ENCODE measurements at regions not wholly inside any gene's neighbourhood (a gene's known extent, or its start where the extent isn't known, plus 50 kb on each side); places are given as distances from the start of the nearest gene placed in this dataset.

GRCh38 chr16:50437769-50438437 is 69.1 kb upstream of the BRD7 start:
- Histone ChIP-seq H2AFZ (ENCODE audit: low read depth, low read length) (no peak overlapping the region), H3K36me3 (ENCODE audit: control insufficient read depth in 2 of 2, extremely low read depth in 1 of 2, insufficient read depth in 2 of 2, low read length in 2 of 2) (no peaks in the 10 kb centered on the region), H3K4me3 (replicated peaks in 1 of 3; ENCODE audit: insufficient read depth in 1 of 3, low read depth in 1 of 3, low read length in 3 of 3) (no peak overlapping the region), H3K9ac (replicated peaks; ENCODE audit: extremely low read depth, insufficient read depth, low read length) (no peak overlapping the region), H4K20me1 (replicated peaks; ENCODE audit: control insufficient read depth, extremely low read depth, insufficient read depth, low read length) (no peaks in the 10 kb centered on the region), H3K79me2 (ENCODE audit: control insufficient read depth, insufficient read depth, low read length) (no peaks in the 10 kb centered on the region), H3K9me1 (replicated peaks; ENCODE audit: control insufficient read depth, extremely low read depth, insufficient read depth, low read length) (no peaks in the 10 kb centered on the region), H3K4me2 (ENCODE audit: insufficient read depth, low read length) (no peak overlapping the region), H3K4me1 (ENCODE audit: control insufficient read depth, extremely low read depth, insufficient read depth, low read length) (no peaks in the 10 kb centered on the region), H3K27ac (ENCODE audit: insufficient read depth, low read depth, low read length) (no peak overlapping the region), H3K27me3 (ENCODE audit: control insufficient read depth in 2 of 2, insufficient read depth in 2 of 2, low read length in 2 of 2) (no peaks in the 10 kb centered on the region), H3K9me3 (replicated peaks; ENCODE audit: control insufficient read depth, insufficient read depth, low read length) (peaks cover 2% of the 10 kb centered on the region)
- DNase-seq (ENCODE audit: low read depth, low spot score) (no peak), FAIRE-seq (no peak)
- dilution Hi-C loops (cut with MboI; ENCODE audit: extremely low pct_ligation_motif_present, low sequenced_read_pairs), result no loop called here
- BruUV-seq (replicated peaks), result no TSS peak
- ChIA-PET CTCF (no interaction called here), POLR2A (no interaction called here)
- intact Hi-C loops (cut with micrococcal nuclease), result no loop called here
- TF ChIP-seq POLR2AphosphoS5 (IDR thresholded peaks at IDR 0.05; ENCODE audit: insufficient read depth, low read depth, low read length), result no peak
- TF ChIP-seq FOS (IDR thresholded peaks at IDR 0.05; ENCODE audit: borderline replicate concordance, insufficient read depth, low read length), result no peak
- TF ChIP-seq JUN (IDR thresholded peaks at IDR 0.05; ENCODE audit: borderline replicate concordance, insufficient read depth, insufficient read length, low read depth), result no peak
- TF ChIP-seq GATA2 (IDR thresholded peaks at IDR 0.05; ENCODE audit: insufficient read depth, insufficient read length, low read depth, low read length), result no peak
- TF ChIP-seq, protein P1, sequence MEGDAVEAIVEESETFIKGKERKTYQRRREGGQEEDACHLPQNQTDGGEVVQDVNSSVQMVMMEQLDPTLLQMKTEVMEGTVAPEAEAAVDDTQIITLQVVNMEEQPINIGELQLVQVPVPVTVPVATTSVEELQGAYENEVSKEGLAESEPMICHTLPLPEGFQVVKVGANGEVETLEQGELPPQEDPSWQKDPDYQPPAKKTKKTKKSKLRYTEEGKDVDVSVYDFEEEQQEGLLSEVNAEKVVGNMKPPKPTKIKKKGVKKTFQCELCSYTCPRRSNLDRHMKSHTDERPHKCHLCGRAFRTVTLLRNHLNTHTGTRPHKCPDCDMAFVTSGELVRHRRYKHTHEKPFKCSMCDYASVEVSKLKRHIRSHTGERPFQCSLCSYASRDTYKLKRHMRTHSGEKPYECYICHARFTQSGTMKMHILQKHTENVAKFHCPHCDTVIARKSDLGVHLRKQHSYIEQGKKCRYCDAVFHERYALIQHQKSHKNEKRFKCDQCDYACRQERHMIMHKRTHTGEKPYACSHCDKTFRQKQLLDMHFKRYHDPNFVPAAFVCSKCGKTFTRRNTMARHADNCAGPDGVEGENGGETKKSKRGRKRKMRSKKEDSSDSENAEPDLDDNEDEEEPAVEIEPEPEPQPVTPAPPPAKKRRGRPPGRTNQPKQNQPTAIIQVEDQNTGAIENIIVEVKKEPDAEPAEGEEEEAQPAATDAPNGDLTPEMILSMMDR (IDR thresholded peaks at IDR 0.05; ENCODE audit: extremely low read depth in 1 of 2, insufficient read depth in 1 of 2, low read depth in 1 of 2, low read length in 2 of 2), result no peak
- TF ChIP-seq MYC (IDR thresholded peaks at IDR 0.05; ENCODE audit: low read depth, low read length), result no peak
- no peak for TF ChIP-seq MAX (IDR thresholded peaks at IDR 0.05; ENCODE audit: insufficient read depth, insufficient read length)
- no peak for TF ChIP-seq EZH2 (IDR thresholded peaks at IDR 0.05; ENCODE audit: borderline replicate concordance, low read depth, low read length, severe bottlenecking)
- no peak for TF ChIP-seq POLR2A (IDR thresholded peaks at IDR 0.05; ENCODE audit: low read depth, low read length)
